ENCODE measurements at regions not wholly inside any gene's neighbourhood (a gene's known extent, or its start where the extent isn't known, plus 50 kb on each side); places are given as distances from the start of the nearest gene placed in this dataset.

DNA sequence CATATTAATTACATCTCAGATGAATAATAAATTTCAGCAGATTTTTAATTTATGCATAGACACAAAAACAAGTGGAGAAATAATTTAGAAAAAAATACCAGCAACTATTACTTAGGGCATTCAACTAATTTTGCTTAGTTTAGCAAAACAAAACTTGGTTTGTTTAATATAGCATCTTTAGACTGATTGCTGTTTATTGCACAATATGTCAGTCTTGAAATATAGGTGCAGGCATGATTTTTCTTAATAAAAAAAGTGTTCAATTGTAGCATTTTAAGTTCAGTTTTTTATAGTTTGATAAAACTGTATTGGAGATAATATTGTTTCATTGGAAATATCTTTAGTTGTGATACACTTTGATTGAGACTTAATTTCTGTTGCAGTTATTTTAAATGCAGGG lies 161.2 kb upstream of the KCNH8 start:
- TF ChIP-seq POLR2A (IDR thresholded peaks at IDR 0.05; ENCODE audit: low read length) = no peak
- TF ChIP-seq GATA1 (IDR thresholded peaks at IDR 0.05; ENCODE audit: low read depth, low read length) = no peak

Measured in erythroblast (primary cell).